SKM-1 treated with dmso at 0.1 percent for 144 hours (cell line): ENCODE measurements at regions not wholly inside any gene's neighbourhood (a gene's known extent, or its start where the extent isn't known, plus 50 kb on each side); places are given as distances from the start of the nearest gene placed in this dataset.

Source experiments
- DNase-seq: peaks from one replicate; lab custom pipeline; 2025; ENCODE audit not compliant: unreplicated experiment; lab: John Stamatoyannopoulos, UW

DNA sequence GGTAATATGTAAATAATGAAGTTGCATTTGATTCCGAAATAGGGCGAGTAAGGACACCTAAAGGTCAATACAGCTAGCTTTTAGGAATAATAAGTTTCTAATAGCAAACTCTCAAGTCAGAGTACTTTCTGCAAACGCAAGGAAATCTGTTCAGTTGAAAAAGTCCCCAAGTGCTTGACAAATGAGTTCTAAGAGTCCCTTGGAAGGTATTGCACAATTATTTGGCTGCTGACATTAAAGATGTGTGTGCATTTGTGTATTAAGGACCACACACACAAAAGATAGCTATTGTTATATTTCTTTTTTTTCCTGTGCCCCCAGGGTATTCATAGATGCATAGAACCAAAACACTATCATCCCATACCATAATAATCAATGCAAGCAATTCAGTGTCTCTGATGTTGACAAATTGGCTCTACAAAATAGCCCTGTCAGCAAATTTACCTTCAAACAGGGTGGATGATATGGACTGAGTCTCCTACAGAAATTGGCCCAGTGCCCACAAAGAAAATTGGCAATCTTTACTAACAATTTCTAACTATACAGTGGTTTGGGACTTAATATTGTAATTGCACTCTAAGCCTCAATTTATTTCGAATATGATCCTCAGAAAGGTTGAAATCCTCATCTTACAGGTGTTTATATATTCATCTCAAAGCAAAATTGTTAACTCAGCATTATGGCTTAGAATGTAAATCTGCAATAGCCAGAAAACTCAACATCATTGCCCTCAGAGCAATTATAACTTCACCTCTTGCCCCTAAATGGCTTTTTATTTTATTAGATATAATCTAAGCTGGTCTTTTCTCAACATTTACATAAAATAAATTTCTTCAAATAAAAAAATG, 827.2 kb downstream of the MAT2B start:
- DNase-seq = no peak

DNA sequence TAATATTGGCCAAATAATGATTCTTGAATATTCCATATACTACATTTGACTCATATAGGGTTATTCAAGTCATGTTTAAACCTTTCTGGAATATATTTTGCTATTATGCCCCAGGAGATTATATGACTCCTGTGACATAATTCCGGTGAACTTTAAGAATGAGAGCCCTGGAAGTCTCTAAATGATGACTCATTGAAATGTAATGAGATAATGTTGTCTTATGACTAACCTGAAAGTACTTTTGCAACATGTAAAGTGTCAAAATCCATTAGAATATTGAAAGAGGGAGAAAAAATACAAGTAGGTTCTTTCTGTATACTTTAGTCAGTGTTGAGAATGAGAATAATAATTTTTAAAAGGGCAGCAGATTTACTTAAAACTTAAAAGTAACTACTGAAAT, 830.4 kb downstream of the MAT2B start:
- no peak for DNase-seq

DNA sequence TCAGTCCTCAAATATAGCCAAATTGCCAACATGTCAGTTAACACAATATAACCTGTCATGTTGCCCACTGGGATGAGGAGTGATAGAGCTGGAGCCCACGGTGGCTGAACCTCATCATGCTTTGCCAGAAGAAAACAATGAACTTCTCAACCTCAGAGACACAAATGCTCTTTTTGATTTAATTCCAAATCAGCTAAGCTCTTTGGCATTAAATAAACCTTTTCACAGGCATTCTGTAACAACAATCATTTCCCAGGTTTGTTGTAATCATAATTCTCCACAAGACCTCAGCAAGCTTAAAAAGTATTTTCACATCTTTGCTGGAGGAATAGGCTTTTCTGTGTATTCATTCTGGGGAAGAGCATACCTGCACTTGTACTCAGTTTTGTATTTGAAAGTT, 830.9 kb downstream of the MAT2B start:
- DNase-seq = no peak

DNA sequence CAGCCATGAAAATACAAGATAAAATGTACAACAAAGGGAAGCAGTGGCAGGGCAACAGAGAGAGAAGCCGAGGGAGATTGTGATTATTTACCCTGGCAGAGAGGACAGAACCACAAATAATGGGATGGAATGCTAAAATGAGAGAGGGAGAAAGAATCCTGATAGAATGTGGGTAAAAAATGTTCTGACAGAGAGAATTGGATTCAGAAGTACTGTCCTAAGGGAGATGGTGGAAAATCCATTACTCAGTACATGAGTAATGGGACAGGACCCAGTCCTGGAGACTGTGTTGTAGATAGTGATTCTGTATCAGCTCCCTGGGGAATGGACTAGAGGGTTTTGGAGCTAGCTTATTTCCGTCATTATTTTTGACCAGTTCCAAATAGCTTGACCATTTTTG, 831.5 kb downstream of the MAT2B start:
- no peak for DNase-seq

DNA sequence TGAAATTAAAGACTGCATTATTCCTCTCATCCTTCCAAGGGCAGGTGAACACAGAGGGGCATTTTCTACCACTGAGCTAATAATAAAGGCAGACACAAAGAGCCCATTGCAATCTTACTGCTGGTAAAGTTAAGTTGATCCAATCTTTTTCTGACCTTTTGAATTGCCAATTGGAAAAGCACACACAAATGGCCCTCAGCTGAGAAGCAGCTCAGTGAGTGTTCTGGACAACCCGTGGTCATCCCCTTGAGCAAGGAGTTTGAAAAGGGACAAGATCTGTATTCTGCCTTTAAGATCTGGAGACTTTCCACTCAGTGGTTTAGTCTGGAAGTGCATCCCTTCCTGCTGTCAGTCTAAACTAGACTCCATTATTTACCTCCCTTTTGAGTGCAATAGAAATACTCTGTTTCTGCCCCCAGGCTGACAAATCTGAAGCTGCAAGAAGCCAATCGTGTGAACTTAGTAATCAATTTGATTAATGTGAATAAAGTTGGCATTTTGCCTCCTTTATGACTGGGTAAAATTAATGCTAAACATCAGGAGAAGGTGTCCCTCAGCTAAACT, 835.7 kb downstream of the MAT2B start:
- DNase-seq = no peak

DNA sequence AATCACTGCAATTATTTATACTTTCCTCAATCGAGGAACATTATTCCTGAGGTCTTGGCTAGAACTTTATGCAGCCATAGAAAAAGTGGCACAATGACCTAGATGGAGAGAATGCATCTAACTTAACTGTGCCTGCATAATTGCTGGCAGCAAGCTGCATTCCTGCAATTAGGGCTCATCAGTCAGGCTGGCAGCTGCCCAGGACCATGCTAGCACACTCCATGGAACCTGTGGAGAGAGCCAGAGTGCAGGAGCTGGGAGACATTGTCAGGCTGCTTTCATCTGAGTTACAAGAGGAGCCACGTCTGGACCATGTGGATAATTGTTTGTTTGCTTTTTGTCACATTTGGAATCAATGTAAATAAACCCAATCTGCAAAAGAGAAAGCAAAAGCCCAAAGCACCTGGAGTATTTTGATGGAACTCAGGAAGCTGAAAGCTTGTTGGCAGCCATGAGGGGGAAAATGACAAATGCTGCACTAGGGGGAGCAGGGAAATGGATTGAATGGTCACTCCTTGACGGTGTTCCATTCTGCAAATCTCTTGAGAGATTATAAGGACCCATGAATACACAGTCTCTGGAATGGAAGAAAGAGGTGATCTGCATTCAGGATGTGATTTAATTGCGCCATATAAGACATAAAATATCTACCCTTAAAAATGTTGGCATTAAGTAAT, 839.9 kb downstream of the MAT2B start:
- no peak for DNase-seq

DNA sequence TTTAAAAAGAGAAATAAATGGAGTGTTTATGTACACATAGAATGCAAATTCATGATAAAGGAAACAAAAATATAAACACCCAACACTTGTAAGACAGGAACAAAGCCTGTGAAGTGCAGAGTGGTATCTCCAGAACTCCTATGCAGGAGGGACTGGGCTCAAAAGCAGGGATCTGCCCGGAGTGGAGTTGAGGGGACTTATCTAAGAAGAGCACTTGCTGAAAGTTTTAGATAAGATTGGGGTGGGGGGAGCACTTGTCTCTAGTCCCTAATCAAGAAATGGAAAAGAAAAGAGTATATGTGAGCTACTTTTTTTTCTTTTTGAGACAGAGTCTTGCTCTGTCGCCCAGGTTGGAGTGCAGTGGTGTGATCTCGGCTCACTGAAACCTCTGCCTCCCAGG, 840.4 kb downstream of the MAT2B start:
- DNase-seq = no peak

DNA sequence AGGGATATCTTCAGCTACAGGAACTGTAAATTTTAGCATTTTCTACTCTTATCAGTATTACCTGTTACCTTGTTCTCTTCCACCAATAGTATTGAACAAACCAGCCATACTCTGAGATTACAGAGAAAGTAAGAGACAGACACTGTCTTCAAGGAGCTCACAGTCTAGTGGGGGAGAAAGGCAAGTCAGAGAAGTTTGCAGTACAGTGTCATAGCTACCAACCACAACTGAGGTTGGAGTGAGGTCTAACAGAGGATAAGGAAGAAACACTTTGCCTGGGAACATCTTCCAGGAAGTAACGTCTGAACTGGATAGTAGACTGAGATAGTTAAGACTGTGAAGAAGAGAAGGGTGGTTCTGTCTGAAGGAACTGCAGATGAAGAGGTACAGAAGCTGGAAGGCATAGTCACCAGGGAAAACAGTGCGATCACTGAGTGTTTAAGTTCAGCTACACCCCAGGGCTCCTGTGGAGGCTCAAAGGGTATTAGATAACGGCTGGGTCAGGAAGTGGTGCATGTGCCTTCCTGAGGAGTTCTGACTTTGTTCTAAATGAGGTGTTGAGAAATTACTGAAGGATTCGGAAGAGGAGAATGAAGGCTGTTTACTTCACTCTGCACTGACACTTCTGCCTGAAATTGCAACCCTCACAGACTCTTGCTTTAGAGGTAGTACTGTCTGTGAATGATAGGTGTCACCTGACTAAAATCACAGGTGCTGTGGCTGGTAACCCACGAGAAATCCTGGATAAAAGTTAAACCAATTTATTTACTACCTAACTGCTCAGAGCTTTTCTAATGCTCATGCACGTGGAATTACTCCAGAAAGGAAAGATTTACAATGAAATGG, 841.6 kb downstream of the MAT2B start:
- no peak for DNase-seq

DNA sequence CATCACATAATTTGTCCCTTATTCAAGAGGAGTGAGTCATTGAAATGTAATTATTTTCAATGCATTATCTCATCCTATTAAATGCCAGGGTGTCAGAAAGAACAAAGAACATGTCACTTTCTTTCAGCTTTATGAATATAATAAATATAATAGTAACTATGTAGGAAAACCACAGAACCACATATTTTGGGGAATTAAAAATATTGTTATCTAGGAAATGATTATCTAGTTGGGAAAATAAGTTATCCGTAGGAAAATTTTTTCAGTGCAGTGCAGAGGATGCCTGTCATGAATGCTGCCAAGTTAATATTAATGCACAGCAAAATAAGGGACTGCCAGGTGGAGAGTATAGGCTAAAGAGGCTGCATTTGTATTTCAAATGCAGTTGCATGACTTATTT, 844.8 kb downstream of the MAT2B start:
- DNase-seq = no peak

DNA sequence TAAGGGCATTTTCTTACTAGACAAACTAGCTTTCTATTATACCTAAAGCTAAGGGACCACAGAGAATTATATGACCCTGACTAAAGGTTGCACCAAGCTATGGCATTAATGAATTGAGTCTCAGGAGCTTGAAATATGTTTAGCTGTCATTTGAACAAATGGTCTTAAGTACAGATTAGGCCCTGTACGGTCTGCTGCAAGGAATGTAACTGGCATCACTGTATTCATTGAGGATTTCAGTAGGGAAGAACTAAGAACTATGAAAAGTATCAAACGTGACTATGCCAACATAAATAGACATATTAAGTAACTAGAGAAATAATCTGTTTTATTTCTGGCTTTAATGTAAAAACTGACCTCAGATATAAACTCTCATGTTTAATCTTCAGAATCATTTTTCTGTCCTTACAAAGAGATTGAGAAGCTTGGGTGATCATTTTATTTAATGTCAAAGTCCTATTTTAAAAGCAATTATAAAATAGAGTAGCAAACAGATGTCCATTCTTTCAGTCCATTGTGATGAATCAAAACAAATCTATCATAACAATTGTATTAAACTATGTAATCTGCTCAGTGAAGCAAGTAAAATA, 845.9 kb downstream of the MAT2B start:
- no peak for DNase-seq

DNA sequence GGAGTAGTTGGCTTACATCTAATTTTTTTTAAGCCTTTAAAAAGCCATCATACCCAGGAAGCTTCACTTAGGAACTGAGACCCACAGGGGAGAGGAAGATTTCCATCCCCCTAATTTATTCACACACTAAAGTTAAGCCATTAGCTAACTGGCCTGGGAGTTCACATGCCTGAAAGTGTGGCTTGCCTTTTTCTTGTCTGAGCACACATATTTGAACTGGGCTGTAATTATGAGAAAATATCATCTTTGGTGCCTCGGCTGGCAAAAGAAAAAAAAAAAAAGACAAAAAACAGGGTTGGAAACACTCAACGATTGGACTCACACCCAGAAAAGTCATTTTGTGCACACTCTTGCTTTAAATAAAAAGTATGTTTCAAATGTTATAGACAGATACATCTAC, 847.3 kb downstream of the MAT2B start:
- DNase-seq = no peak

DNA sequence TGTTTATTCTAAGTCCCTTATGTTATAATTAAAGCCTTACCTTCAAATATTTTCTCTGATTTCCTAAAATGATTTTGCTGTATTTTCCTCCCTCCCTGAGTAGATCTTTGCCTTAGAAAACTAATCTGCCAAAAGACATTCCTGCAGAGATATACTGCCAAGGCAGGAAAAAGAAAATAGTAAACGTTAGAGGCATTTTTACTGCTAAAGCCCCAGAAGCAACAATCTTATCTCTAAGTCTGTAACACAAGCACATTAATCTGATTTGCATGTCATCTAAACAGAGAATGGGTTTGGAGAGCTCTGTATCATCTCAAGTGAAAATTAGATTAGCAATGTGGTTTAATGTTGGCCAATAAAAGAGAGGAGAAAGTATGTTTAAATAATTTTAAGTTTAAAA, 847.7 kb downstream of the MAT2B start:
- DNase-seq = no peak

DNA sequence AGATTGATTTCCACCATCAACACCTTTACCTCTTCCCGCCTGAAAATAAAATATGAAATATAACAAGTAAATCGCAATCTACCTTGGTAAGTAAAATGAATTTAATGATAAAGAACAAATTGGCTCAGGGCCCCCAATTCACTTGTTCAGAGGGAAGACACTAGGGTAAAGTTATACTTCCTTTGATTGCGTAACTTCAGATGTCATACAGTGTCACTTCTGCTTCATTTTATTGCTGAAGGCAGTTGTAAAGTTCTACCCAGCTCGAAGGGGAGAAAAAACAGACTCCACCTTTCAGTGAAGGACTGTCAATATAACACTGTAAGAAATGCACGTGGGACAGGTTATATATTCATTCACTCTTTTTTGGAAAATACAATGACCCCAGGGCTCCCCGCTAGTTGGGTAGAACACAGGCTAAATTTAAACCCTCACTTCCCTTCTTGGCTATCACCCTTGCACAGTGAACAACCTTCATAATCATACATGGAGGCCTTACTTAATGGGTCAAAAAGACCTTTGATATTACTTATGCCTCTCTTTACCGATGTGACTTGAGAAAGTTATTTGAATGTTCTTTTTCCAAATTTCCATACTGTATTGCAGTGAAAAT, 848.8 kb downstream of the MAT2B start:
- no peak for DNase-seq

DNA sequence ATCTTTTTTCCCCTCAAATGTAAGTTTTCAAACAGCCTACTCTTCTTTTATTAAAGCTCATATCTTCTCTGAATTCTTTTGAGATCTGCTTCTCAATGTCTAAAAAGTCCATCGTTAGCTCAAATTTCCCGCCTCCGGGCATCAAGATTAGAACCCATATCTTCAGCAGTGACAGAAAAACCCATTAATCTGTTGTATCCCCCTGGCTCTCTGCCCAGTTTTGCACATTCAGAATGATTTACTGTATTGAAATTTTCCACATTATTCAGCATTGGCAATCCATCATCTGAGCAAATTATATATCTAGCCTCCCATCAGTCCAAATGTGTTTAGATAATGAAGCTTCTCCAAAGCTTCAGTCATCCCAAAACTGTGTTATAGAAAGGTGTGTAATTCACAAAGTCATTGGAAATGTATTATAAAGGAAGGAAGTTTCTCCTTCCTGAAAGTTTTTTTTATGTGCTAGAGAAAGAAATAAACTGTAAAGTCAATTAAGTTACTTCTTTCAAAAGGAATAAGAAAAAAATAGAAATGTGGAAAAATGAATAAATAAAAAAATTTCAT, 849.9 kb downstream of the MAT2B start:
- DNase-seq = no peak

DNA sequence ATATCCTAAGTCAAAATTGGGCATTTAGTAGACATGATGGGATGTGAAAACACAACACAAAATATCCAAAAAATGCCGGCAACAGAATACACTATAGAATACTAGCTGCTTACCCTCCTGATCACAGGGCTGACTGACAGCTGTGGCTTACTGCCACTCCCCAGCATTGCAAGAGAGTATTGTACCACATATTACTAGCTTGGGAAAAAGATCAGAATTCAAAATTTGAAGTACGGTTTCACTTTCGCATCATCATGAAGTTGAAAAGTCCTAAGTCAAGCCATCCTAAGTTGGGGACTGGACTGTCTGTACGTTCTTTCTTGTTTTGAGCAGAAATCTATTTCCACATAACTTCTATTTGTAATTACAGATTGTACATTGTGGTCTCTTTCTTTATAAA, 851.4 kb downstream of the MAT2B start:
- no peak for DNase-seq

DNA sequence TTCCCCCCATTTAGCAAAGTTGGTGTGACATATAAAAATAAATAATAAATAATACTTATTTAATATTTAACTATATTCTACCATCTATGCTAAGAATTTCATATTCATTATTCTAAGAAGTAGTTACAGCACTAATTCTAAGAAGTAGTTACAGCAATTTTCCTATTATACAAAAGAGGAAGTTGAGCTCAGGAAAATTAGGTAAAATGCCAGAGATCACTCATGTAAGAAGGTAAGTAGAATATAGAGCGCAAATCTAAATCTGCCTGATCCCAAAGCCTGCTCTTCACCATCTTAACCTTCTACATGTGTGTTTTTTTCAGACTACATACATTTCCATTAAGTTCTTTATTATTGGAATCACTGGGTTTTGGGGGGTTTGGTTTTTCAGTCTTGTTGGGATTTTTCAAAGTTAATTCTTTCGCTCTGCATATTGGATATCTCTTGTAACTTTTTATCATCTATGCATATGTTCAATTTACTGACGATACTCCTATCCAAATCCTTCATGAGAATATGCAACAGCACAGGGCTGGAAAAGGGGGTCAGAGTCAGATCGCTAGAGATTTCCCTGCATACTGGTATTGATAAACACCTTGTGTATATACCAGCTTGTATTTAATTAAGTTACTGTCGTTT, 852.1 kb downstream of the MAT2B start:
- no peak for DNase-seq

DNA sequence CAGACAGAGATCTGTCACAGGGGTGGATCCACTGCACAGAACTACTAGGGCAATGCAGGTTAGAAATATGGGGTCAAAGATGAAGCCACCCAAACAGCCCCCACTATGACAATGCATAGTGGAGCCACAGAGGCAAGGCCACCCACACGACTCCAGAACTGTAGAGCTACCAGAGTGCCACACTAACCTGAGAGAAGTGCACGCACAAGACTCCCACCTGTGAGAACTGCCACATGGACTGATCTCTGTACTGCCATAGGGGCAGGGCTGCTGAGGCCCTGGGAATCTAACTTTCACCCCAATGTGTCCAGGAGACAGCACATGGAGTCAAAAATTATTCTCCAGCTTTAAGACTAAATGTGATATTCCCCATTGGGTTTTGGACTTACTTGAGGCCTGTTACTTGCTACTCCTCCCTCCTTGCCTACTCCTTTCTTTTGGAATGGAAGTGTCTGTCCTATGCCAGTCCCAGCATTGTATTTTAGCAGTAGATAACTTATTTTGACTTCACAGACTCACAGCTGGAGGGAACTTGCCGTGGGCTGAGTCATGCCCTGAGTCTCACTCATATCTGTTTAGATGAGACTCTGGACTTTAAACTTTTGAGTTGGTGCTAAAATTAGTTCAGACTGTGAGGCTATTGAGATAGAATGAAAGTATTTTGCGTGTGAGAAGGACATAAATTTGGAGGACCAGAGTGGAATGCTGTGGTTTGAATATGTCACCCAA, 853.3 kb downstream of the MAT2B start:
- no peak for DNase-seq

DNA sequence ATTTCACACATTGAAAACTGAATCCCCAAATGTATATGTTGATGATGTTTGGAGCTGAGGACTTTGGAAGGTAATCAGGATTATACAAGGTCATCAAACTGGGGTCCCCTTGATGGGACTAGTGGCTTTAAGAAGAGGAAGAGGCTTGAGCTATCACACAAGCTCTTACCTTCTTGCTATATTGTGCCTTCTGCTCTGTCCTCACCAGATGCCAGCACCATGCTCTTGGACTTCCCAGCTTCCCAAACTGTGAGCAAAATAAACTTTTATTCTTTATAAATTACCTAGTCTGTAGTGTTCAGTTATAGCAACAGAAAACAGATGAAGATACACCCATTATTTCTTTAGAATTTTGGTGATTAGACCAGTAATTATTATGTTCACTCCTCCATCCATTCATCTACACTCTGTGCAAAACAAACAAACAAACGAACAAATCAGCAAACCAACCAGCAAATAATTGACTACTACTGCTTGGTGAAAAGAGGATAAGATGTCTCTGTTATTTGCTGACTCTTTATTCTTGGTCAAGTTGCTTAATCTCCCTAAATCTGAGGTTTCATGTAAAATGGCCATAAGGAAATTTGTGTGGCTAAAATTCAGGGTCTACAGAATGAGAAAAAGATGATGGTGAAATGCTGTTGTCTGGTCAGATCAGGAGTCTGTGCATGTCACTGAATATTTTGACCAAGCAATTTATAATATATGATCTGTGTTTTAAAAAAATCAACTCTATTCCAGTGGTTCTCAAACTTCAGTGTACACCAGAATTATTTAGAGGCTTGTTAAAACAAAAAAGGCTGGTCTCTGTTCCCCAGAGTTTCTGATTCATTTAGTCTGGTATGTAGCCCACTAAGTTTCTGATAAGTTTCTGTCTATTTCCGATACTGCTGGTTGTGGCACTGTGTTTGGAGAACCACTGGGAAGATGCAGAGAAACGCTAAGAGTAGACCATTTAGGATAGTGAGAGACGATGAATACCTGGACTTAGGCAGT, 854.1 kb downstream of the MAT2B start:
- no peak for DNase-seq
